ENCODE measurements at regions not wholly inside any gene's neighbourhood (a gene's known extent, or its start where the extent isn't known, plus 50 kb on each side); places are given as distances from the start of the nearest gene placed in this dataset.

DNA sequence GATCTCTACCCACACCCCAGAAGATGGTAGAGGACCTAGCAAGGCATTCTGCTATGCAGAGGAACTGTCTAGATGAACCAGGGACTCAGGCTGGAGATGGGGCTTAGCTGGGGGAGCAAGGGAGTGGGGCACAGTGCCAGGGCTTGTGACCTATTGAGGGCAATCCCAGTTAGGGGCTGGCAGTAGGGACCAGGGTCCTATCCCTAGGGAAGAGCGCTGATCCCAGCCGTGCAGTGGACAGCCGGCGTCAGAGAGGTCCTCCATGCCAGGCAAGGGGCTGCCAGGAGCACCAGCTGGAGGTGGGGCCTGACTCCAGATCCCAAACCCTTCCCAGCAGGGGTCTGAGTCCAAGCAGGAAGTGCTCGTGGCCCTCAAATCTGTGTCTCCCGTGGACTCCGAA lies 52.7 kb upstream of the NEURL1B start:
- Mint-ChIP-seq H3K4me3 (no peak overlapping the region), H3K4me1 (no peaks in the 10 kb centered on the region), H3K27ac (no peak overlapping the region), H3K9me3 (no peaks in the 10 kb centered on the region), H3K27me3 (peaks cover 14% of the 10 kb centered on the region), H3K36me3 (no peaks in the 10 kb centered on the region)
- ATAC-seq (ENCODE audit: low read depth) (no peak), DNase-seq (ENCODE audit: low spot score in 2 of 2) (no peak)

DNA sequence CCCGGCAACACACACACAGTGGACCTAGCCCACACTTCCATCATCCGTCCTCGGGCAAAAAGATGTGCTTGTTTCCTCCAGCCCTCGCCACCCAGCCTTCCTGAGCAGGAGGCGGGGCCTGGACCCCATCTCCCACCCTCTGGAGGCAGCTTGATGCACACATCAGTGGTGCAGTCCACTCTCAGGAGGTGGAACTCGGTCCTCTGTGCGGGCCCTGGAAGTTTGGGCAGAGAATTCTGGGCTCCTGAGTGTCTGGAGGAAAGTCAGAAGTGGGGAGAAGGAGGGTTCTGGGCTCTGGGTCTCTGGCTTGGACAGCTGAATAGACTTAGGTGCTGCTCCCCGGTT lies 54.0 kb upstream of the NEURL1B start:
- no peak overlapping the region for H3K27ac Mint-ChIP-seq
- H3K9me3 Mint-ChIP-seq, result no peaks in the 10 kb centered on the region
- no peaks in the 10 kb centered on the region for H3K4me1 Mint-ChIP-seq
- DNase-seq (ENCODE audit: low spot score in 2 of 2), result no peak
- H3K27me3 Mint-ChIP-seq, result peaks cover 13% of the 10 kb centered on the region
- no peak overlapping the region for H3K4me3 Mint-ChIP-seq
- ATAC-seq (ENCODE audit: low read depth), result no peak
- no peaks in the 10 kb centered on the region for H3K36me3 Mint-ChIP-seq

DNA sequence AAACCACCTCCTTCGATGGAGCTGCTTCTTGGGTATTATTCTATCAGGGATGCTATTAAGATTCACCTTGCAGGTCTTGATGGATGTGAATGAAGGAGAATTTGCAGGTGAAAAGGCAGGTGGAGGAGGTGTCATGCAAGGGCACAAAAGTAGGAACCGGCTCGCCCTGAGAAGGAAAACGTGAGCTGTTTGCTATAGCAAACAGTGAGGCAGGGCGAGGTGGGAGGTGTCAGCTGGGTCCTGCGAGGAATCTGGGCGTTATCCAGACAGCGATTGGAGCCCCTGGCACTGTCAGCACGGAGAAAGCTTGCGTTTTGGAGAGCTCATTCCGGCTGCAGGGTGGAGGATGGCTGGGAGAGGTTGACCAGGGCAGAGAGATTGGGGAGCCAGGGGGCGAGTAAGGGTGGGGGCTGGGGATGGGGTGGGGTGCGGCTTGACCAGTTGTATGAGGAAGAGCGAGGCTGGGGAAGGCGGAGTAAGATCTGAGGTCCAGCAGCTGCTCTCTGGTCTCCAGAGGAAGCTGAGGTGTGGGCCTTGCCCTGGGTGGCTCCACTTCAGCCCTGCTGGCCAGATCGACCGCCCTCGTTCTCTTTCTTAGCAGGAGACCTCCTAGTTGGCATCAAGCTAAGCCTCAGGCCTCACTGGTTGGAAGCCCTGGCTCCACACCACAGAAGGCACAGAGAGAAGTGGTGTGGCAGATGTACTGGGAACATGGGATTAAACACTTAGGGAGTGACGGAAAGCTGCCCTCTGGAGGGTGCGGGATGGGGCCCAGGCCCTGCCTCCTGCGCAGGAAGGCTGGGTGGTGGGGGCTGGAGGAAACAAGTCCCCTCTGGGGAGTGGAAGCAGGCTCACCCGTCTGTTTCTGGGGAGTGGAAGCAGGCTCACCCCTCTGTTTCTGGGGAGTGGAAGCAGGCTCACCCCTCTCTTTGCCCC lies 54.7 kb upstream of the NEURL1B start:
- DNase-seq (ENCODE audit: low spot score in 2 of 2) (no peak), ATAC-seq (ENCODE audit: low read depth) (no peak)
- Mint-ChIP-seq H3K4me3 (no peak overlapping the region), H3K27me3 (peaks cover 13% of the 10 kb centered on the region), H3K27ac (no peak overlapping the region), H3K36me3 (no peaks in the 10 kb centered on the region), H3K4me1 (no peaks in the 10 kb centered on the region), H3K9me3 (no peaks in the 10 kb centered on the region)

DNA sequence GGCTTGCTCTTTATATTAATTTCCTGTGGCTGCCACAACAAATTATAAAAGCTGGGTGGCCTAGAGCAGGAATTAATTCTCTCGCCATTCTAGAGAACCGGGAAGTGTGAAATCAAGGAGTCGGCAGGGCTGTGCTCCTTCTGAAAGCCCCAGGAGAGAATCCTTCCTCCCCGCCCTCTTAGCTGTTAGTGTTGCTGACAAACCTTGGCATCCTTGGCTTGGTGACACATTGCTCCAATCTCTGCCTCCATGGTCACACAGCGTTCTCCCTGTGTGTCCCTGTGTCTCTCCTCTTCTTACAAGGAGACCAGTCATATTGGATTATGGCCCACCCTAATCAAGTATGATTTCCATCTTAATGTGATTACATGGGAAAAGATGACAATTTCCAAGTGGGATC lies 55.9 kb upstream of the NEURL1B start:
- DNase-seq (ENCODE audit: low spot score in 2 of 2), result no peak
- Mint-ChIP-seq H3K9me3 (no peaks in the 10 kb centered on the region), H3K4me1 (no peaks in the 10 kb centered on the region), H3K27me3 (peaks cover 15% of the 10 kb centered on the region), H3K27ac (no peak overlapping the region), H3K36me3 (no peaks in the 10 kb centered on the region), H3K4me3 (no peak overlapping the region)
- ATAC-seq (ENCODE audit: low read depth), result no peak

DNA sequence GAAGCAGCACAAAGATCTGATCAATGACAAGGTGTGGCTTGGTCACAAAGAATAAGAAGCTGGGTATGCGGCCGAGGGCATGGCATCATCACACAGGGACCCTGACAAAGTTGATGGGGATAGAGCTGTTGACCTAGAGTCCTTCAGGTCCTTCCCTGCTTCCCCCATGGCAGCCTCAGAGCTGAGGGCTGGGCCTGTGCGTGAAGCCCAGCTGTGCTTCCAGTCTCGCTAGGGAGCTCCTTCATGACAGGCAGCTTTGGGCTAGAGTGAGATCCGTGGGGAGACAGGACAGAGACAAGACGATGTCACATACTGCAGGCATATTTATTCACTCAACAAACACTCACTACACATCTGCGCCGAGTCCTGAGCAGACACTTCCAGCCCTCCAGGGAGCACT lies 56.4 kb upstream of the NEURL1B start:
- ATAC-seq (ENCODE audit: low read depth) (no peak), DNase-seq (ENCODE audit: low spot score in 2 of 2) (no peak)
- Mint-ChIP-seq H3K36me3 (no peaks in the 10 kb centered on the region), H3K4me1 (no peaks in the 10 kb centered on the region), H3K27ac (no peak overlapping the region), H3K9me3 (no peaks in the 10 kb centered on the region), H3K27me3 (peaks cover 17% of the 10 kb centered on the region), H3K4me3 (no peak overlapping the region)

DNA sequence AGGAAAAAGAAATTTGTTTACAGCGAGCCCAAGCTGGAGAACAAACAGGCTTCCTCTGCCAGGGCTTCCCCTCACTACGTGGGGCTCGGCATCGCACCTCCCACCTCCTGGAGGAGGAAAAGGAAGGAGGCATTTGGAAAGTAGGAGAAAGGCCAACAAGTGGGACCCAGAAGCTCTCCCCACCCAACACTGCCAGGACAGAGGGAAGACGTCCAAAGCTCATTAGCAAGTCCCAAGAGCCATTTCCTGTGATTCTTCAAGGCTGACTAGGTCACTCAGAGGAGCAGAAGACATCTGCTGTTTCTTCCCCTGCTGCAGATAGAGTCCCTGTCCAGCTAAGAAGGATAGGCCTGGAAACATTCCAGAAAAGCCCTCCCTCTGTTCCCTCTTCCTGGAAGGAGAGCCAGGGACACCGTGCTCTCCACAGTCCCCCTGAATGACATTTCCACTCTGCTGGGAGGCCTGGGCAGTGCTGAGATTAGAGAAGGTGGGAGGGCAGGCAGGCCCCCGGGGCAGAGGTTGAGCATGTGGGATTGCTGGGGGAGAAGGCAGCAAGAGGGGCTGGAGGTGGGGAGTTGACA lies 57.0 kb upstream of the NEURL1B start:
- Mint-ChIP-seq H3K27me3 (peaks cover 17% of the 10 kb centered on the region), H3K27ac (no peak overlapping the region), H3K9me3 (no peaks in the 10 kb centered on the region), H3K4me3 (no peak overlapping the region), H3K4me1 (no peaks in the 10 kb centered on the region), H3K36me3 (no peaks in the 10 kb centered on the region)
- DNase-seq (ENCODE audit: low spot score in 2 of 2) (no peak), ATAC-seq (ENCODE audit: low read depth) (no peak)

DNA sequence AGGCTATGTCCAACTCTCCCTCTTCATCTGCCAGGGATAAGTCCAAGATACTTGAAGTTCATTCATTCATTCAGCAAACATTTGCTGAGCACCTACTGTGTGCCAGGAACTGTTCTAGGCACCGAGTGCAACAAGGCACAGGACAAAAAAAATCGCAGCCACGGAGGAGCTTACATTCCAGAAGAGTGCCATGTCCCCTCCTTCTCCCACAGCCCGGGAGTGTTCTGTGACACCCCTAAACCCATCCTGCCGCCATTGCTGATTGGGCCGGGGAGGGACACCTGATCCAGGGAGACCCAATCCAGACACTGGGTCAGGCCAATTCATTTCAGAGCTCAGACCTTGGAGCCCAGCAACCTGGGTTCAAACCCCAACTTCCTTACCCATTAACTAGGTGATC lies 58.1 kb upstream of the NEURL1B start:
- DNase-seq (ENCODE audit: low spot score in 2 of 2), result no peak
- Mint-ChIP-seq H3K36me3 (no peaks in the 10 kb centered on the region), H3K4me3 (no peak overlapping the region), H3K4me1 (no peaks in the 10 kb centered on the region), H3K9me3 (no peaks in the 10 kb centered on the region), H3K27ac (no peak overlapping the region), H3K27me3 (peaks cover 17% of the 10 kb centered on the region)
- no peak for ATAC-seq (ENCODE audit: low read depth)

- no peaks in the 10 kb centered on the region for H3K36me3 Mint-ChIP-seq
- H3K9me3 Mint-ChIP-seq, result no peaks in the 10 kb centered on the region
- no peak overlapping the region for H3K4me3 Mint-ChIP-seq
- H3K27me3 Mint-ChIP-seq, result peaks cover 19% of the 10 kb centered on the region
- ATAC-seq (ENCODE audit: low read depth), result no peak
- H3K27ac Mint-ChIP-seq, result no peak overlapping the region
- DNase-seq (ENCODE audit: low spot score in 2 of 2), result no peak
- no peaks in the 10 kb centered on the region for H3K4me1 Mint-ChIP-seq
These were observed 59.7 kb upstream of the NEURL1B start for GRCh38 chr5:172581315-172581714.

GRCh38 chr5:172579403-172579990 lies 61.6 kb upstream of the NEURL1B start:
- Mint-ChIP-seq H3K4me1 (no peaks in the 10 kb centered on the region), H3K36me3 (no peaks in the 10 kb centered on the region), H3K27ac (no peak overlapping the region), H3K4me3 (no peak overlapping the region), H3K9me3 (no peaks in the 10 kb centered on the region), H3K27me3 (peaks cover 14% of the 10 kb centered on the region)
- no peak for DNase-seq (ENCODE audit: low spot score in 2 of 2)
- no peak for ATAC-seq (ENCODE audit: low read depth)

DNA sequence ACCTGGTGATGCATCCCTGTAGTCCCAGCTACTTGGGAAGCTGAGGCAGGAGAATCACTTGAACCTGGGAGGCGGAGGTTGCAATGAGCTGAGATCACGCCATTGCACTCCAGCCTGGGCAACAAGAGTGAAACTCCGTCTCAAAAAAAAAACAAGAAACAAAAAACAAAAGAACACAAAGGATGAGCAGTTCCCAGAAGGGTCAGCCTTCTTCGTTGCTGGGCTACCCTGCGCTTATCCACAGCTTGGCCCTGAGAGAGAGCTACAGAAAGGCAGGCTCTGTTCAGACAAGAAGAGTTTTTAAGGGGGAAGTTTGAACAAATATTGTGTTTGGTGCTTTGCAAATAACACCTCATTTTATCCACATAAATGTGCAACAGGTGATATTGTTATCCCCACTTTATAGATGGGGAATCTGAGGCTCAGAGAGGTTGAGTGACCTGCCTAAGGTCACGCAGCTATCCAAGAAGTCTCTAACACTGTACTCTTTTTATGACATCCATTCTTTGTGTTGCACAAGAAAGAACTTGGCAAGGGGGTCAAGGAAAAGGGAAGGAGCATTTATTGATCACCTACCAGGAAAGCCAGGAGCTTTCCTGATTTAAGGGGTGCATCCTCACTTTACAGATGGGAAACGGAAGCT lies 63.7 kb upstream of the NEURL1B start:
- H3K4me1 Mint-ChIP-seq, result no peaks in the 10 kb centered on the region
- DNase-seq (ENCODE audit: low spot score in 2 of 2), result no peak
- H3K27ac Mint-ChIP-seq, result no peak overlapping the region
- no peak overlapping the region for H3K4me3 Mint-ChIP-seq
- no peaks in the 10 kb centered on the region for H3K9me3 Mint-ChIP-seq
- no peaks in the 10 kb centered on the region for H3K36me3 Mint-ChIP-seq
- no peak for ATAC-seq (ENCODE audit: low read depth)
- peaks cover 9% of the 10 kb centered on the region for H3K27me3 Mint-ChIP-seq

GRCh38 chr5:172575816-172576545 lies 65.1 kb upstream of the NEURL1B start:
- Mint-ChIP-seq H3K36me3 (no peaks in the 10 kb centered on the region), H3K4me1 (no peaks in the 10 kb centered on the region), H3K4me3 (no peak overlapping the region), H3K27ac (no peak overlapping the region), H3K9me3 (no peaks in the 10 kb centered on the region), H3K27me3 (peaks cover 10% of the 10 kb centered on the region)
- ATAC-seq (ENCODE audit: low read depth) (no peak), DNase-seq (ENCODE audit: low spot score in 2 of 2) (no peak)

- no peaks in the 10 kb centered on the region for H3K9me3 Mint-ChIP-seq
- ATAC-seq (ENCODE audit: low read depth) (no peak), DNase-seq (ENCODE audit: low spot score in 2 of 2) (no peak)
These were observed 65.6 kb upstream of the NEURL1B start for GRCh38 chr5:172575416-172575815.

DNA sequence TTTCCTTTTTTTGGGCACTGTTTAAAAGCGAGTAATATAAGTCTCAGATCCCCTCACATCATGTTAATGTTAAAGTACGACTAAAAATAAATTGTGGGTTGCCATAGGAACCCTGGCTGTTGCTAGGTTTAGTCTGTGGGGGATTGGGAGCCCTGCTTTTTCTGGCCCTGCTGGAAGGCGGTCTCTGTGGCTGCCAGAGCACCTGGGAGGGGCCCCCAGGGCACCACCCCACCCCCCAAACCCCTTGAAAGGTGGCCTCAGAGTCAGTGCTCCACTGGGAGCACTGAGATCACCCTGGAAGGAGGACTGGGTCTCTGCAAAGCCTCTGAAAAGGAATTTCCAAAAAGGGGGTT lies 66.2 kb upstream of the NEURL1B start:
- no peaks in the 10 kb centered on the region for H3K9me3 Mint-ChIP-seq
- no peaks in the 10 kb centered on the region for H3K4me1 Mint-ChIP-seq
- H3K4me3 Mint-ChIP-seq, result no peak overlapping the region
- no peaks in the 10 kb centered on the region for H3K36me3 Mint-ChIP-seq
- no peak for DNase-seq (ENCODE audit: low spot score in 2 of 2)
- H3K27me3 Mint-ChIP-seq, result peaks cover 8% of the 10 kb centered on the region
- H3K27ac Mint-ChIP-seq, result no peak overlapping the region
- no peak for ATAC-seq (ENCODE audit: low read depth)

More at GRCh38 chr5:172575416-172575815, 65.6 kb upstream of the NEURL1B start:
- no peaks in the 10 kb centered on the region for H3K36me3 Mint-ChIP-seq
- H3K4me1 Mint-ChIP-seq, result no peaks in the 10 kb centered on the region
- no peak overlapping the region for H3K27ac Mint-ChIP-seq
- H3K4me3 Mint-ChIP-seq, result no peak overlapping the region
- peaks cover 10% of the 10 kb centered on the region for H3K27me3 Mint-ChIP-seq

Data from memory B cell (primary cell).